SK-N-SH (cell line): ENCODE measurements at regions not wholly inside any gene's neighbourhood (a gene's known extent, or its start where the extent isn't known, plus 50 kb on each side); places are given as distances from the start of the nearest gene placed in this dataset.

Experiments used
- CTCF ChIA-PET: fragments of 300-600, 350-600 bp; formaldehyde crosslinking; extraction: SDS; loops from one replicate; lab custom pipeline; 2021; lab: Yijun Ruan, JAX
- POLR2A ChIA-PET: fragments of 350-600 bp; sonication (Branson Sonifier 250); formaldehyde crosslinking; extraction: SDS; loops from one replicate; lab custom pipeline; 2020; ENCODE audit warnings: antibody characterized with exemption, inconsistent platforms; lab: Yijun Ruan, JAX
- DNase-seq: peaks from one replicate; pipeline ENCODE4 v3.0.0; 2012
- H2AFZ ChIP-seq: fragments of 200-600 bp; sonication (generic); 2 replicates; pipeline ENCODE4 v1.8.1; 2016; ENCODE audit warnings: antibody characterized with exemption, mild to moderate bottlenecking, low read depth
- H3F3A ChIP-seq: fragments of 200-600 bp; sonication (generic); replicated peaks from 2 replicates; pipeline ENCODE3; 2016; ENCODE audit warnings: antibody characterized with exemption, mild to moderate bottlenecking; ENCODE audit not compliant: insufficient read depth
- H3K27ac ChIP-seq, 2 experiments: fragments of 200-500 bp in 1 of 2; fragments of 200-600 bp in 1 of 2; sonication (Bioruptor generic) in 1 of 2; sonication (generic), shearing (Covaris generic) in 1 of 2; 2 replicates each; pipeline versions ENCODE4 v1.5.1 to v1.6.1; 2014 to 2016; ENCODE audit warnings: low read depth in 2 of 2, inconsistent platforms in 1 of 2, low read length in 1 of 2, mild to moderate bottlenecking in 1 of 2, mixed read lengths in 1 of 2
- H3K27me3 ChIP-seq: fragments of 200-600 bp; sonication (generic), shearing (Covaris generic); 2 replicates; pipeline ENCODE4 v1.6.1; 2016; ENCODE audit warnings: mixed run types; ENCODE audit not compliant: insufficient read depth
- H3K36me3 ChIP-seq, 2 experiments: fragments of 200-500 bp in 1 of 2; fragments of 200-600 bp in 1 of 2; sonication (Bioruptor generic) in 1 of 2; sonication (generic) in 1 of 2; replicated peaks in 1 of 2; 2 replicates each; pipeline versions ENCODE3 to v1.5.1; 2014 to 2016; ENCODE audit warnings: low read length in 1 of 2, mild to moderate bottlenecking in 1 of 2; ENCODE audit not compliant: insufficient read depth in 2 of 2, control insufficient read depth in 1 of 2
- H3K4me1 ChIP-seq, 2 experiments: fragments of 200-500 bp in 1 of 2; fragments of 200-600 bp in 1 of 2; sonication (Bioruptor generic) in 1 of 2; sonication (generic), shearing (Covaris generic) in 1 of 2; 2 replicates each; pipeline versions ENCODE4 v1.5.1 to v1.6.1; 2014 to 2016; ENCODE audit warnings: low read depth in 1 of 2, low read length in 1 of 2, mixed run types in 1 of 2; ENCODE audit not compliant: insufficient read depth in 2 of 2, control insufficient read depth in 1 of 2
- H3K4me2 ChIP-seq: fragments of 200-600 bp; sonication (generic), shearing (Covaris generic); 2 replicates; pipeline ENCODE4 v1.6.1; 2017; ENCODE audit warnings: mixed run types
- H3K4me3 ChIP-seq, 2 experiments: fragments of 200-500 bp in 1 of 2; fragments of 200-600 bp in 1 of 2; sonication (Bioruptor generic) in 1 of 2; sonication (generic), shearing (Covaris generic) in 1 of 2; 2 replicates each; pipeline versions ENCODE4 v1.5.1 to v1.8.1; 2014 to 2016; ENCODE audit warnings: low read depth in 2 of 2, inconsistent platforms in 1 of 2, low read length in 1 of 2, mild to moderate bottlenecking in 1 of 2, mixed read lengths in 1 of 2, moderate library complexity in 1 of 2
- H3K79me2 ChIP-seq: fragments of 200-600 bp; sonication (generic); 2 replicates; pipeline ENCODE4 v1.8.1; 2017; ENCODE audit warnings: mild to moderate bottlenecking; ENCODE audit not compliant: insufficient read depth
- H3K9ac ChIP-seq: fragments of 200-600 bp; sonication (generic); 2 replicates; pipeline ENCODE4 v1.6.1; 2017; ENCODE audit warnings: mixed run types
- H3K9me2 ChIP-seq: fragments of 200-600 bp; sonication (generic); 2 replicates; pipeline ENCODE4 v1.6.1; 2017; ENCODE audit warnings: mixed run types
- H3K9me3 ChIP-seq: fragments of 200-600 bp; sonication (generic); 2 replicates; pipeline ENCODE4 v1.6.1; 2017; ENCODE audit warnings: mixed run types, mild to moderate bottlenecking, moderate library complexity
- H4K20me1 ChIP-seq: fragments of 200-600 bp; sonication (generic); 2 replicates; pipeline ENCODE4 v1.6.1; 2017; ENCODE audit warnings: mild to moderate bottlenecking, mixed run types; ENCODE audit not compliant: insufficient read depth
- FOXM1 ChIP-seq: IDR thresholded peaks from 2 replicates; pipeline ENCODE4 v1.4.0; 2012; ENCODE audit warnings: low read depth, mild to moderate bottlenecking
- GATA2 ChIP-seq: sonication (generic); formaldehyde crosslinking; IDR thresholded peaks from 2 replicates; pipeline ENCODE4 v1.5.0; 2020; ENCODE audit warnings: mild to moderate bottlenecking, missing genetic modification reagents
- MXI1 ChIP-seq: IDR thresholded peaks from 2 replicates; pipeline ENCODE4 v1.6.1; 2012; ENCODE audit warnings: mild to moderate bottlenecking, low read depth, low read length, improper control_type of control experiment
- NFIC ChIP-seq: IDR thresholded peaks from 2 replicates; pipeline ENCODE4 v1.4.0; 2012; ENCODE audit warnings: borderline replicate concordance
- TCF12 ChIP-seq: IDR thresholded peaks from 2 replicates; pipeline ENCODE4 v1.4.0; 2012
- WGBS: methylation state at CpG from one replicate; pipeline ENCODE4 v1.1.6; 2017; ENCODE audit warnings: low lambda C conversion rate; 5-methylcytosine and 5-hydroxymethylcytosine counted together
- TF ChIP-seq, protein P1 (sequence below): IDR thresholded peaks from 2 replicates; pipeline ENCODE4 v1.4.0; 2012; ENCODE audit warnings: low read depth
- TF ChIP-seq, protein P2 (sequence below): IDR thresholded peaks from 2 replicates; pipeline ENCODE4 v1.6.1; 2012; ENCODE audit warnings: mild to moderate bottlenecking, low read depth, low read length, moderate library complexity

DNA sequence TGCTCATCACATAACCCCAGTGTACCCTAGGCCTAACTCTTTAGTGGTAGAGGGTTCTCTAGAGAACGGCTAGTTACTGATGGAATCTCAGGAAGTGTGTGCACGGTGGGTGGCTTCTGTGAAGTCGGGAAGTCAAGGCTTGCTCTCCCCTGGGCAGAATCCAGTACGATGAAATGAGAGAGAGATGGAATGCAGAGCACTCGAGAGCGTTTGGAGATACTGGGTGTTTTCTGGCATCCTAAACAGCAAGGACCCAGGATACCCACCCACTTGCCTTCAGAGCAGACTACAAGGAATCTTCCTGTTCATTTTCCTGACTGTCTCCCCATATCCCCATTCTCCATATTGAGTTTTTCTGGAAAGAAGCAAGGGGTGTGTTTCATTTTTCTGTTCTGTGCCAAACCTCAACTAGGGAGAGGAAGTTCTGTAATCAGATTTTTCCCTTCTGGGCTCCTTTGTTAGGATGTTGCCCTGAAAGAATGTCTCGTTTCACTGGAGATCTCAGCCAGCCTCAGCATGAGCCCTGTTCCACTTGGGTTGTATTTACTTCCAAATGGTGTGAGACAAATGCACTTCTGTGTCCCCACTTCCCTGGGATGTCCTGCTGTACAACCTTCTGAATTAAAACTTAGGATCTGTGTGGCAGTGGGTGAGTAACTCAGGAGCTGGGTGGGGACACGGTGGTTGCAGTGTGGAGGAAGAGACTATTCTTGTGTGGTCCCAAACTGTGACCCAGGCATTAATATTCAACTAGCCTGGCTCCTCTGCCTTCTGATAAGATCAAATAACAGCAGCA, 108.9 kb upstream of the SPRY4 start:
- Histone ChIP-seq H3K9me3 (no peaks in the 10 kb centered on the region), H2AFZ (peak overlapping the region; percentile 36; the same call in 1 of the 2 replicates), H3K27me3 (no peaks in the 10 kb centered on the region), H3F3A (peaks cover 11% of the 10 kb centered on the region), H3K79me2 (no peaks in the 10 kb centered on the region), H3K9ac (peak overlapping the region; percentile 23; the same call in 1 of the 2 replicates), H3K36me3 (no peaks in the 10 kb centered on the region), H3K9me2 (no peaks in the 10 kb centered on the region), H3K27ac (peak overlapping the region; percentile 48 to 89; a peak in 3 of 4 replicates), H3K4me1 (peaks cover 25 to 30% of the 10 kb centered on the region in 2 experiments; a peak in 3 of 4 replicates), H3K4me2 (peak overlapping the region; percentile 61; the same call in 1 of the 2 replicates), H3K4me3 (no peak overlapping the region), H4K20me1 (no peaks in the 10 kb centered on the region)
- DNase-seq, result no peak
- 63% methylated on average over 8 of the region's 8 CpGs for WGBS
- TF ChIP-seq TCF12 (0 out of 2 replicates have a peak, but pooled peaks have one; percentile 4), NFIC (peak; percentile 56), MXI1 (no peak)
- TF ChIP-seq, protein P1, sequence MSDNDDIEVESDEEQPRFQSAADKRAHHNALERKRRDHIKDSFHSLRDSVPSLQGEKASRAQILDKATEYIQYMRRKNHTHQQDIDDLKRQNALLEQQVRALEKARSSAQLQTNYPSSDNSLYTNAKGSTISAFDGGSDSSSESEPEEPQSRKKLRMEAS, result peak; percentile 16; the same call in 1 of the 2 replicates
- ChIA-PET CTCF (no interaction called here), POLR2A (no interaction called here)

DNA sequence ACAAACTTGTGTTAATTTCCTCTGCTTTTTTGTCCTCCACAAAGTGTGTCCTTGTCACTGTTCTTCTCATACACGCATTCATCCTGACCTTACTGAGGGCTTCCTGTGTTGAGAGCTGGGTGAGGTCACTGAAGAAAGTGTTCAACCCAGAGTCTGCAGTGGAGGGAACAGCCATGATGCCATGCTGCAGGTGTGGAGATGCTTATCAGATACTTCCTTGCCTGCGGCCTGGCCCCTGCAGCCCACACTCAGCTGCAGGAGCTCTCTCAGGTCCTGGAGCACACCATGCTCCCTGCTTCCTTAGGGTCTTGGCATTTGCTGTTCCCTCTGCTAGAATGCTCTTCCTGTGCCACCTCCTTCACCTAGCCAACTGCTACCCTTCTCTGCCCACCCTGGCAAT, 108.1 kb upstream of the SPRY4 start:
- TF ChIP-seq FOXM1, result no peak
- peak; percentile 39; the same call in 1 of the 2 replicates for TF ChIP-seq GATA2 (CRISPR knock-in tag)
- TF ChIP-seq, protein P2, sequence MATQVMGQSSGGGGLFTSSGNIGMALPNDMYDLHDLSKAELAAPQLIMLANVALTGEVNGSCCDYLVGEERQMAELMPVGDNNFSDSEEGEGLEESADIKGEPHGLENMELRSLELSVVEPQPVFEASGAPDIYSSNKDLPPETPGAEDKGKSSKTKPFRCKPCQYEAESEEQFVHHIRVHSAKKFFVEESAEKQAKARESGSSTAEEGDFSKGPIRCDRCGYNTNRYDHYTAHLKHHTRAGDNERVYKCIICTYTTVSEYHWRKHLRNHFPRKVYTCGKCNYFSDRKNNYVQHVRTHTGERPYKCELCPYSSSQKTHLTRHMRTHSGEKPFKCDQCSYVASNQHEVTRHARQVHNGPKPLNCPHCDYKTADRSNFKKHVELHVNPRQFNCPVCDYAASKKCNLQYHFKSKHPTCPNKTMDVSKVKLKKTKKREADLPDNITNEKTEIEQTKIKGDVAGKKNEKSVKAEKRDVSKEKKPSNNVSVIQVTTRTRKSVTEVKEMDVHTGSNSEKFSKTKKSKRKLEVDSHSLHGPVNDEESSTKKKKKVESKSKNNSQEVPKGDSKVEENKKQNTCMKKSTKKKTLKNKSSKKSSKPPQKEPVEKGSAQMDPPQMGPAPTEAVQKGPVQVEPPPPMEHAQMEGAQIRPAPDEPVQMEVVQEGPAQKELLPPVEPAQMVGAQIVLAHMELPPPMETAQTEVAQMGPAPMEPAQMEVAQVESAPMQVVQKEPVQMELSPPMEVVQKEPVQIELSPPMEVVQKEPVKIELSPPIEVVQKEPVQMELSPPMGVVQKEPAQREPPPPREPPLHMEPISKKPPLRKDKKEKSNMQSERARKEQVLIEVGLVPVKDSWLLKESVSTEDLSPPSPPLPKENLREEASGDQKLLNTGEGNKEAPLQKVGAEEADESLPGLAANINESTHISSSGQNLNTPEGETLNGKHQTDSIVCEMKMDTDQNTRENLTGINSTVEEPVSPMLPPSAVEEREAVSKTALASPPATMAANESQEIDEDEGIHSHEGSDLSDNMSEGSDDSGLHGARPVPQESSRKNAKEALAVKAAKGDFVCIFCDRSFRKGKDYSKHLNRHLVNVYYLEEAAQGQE, result peak; percentile 68
- TF ChIP-seq, all 33 proteins: peak for 2
- H3K27ac ChIP-seq, result peak overlapping the region in 1 of 2 experiments; percentile 89; a peak in 1 of 4 replicates
- no peak overlapping the region for H3K4me2 ChIP-seq
- DNase-seq, result no peak
- peaks cover 25 to 36% of the 10 kb centered on the region in 2 experiments; a peak in 3 of 4 replicates for H3K4me1 ChIP-seq
- no peak overlapping the region for H3K4me3 ChIP-seq
- no peaks in the 10 kb centered on the region for H3K36me3 ChIP-seq
- ChIA-PET CTCF (interaction anchor here (0.9 kb wide), 1 partner anchor 10 kb away, joined by 4 read pairs; no protein-coding TSS in a partner anchor), POLR2A (no interaction called here)
- whole genome bisulfite sequencing, result 79% methylated on average over 2 of the region's 2 CpGs
- H3K9me2 ChIP-seq, result no peaks in the 10 kb centered on the region
- H2AFZ ChIP-seq, result no peak overlapping the region
- H4K20me1 ChIP-seq, result no peaks in the 10 kb centered on the region
- no peak overlapping the region for H3K9ac ChIP-seq
- no peaks in the 10 kb centered on the region for H3K79me2 ChIP-seq
- H3F3A ChIP-seq, result peaks cover 9% of the 10 kb centered on the region
- no peaks in the 10 kb centered on the region for H3K9me3 ChIP-seq
- H3K27me3 ChIP-seq, result no peaks in the 10 kb centered on the region
